Endothelial cell of umbilical vein (primary cell): ENCODE measurements at regions not wholly inside any gene's neighbourhood (a gene's known extent, or its start where the extent isn't known, plus 50 kb on each side); places are given as distances from the start of the nearest gene placed in this dataset.

Experiments used
- BruUV-seq: library from RNA; stranded (reverse); fragments of 400-500 nt; replicated peaks from 2 replicates; lab custom pipeline; 2021; lab: Mats Ljungman, UMichigan
- CTCF ChIA-PET: fragments of 300-600, 350-600 bp; sonication (Branson Sonifier 250); formaldehyde crosslinking; loops from one replicate; lab custom pipeline; 2021; ENCODE audit warnings: antibody characterized with exemption, inconsistent platforms; lab: Charles Lee
- POLR2A ChIA-PET: fragments of 300-600, 350-600 bp; sonication (Branson Sonifier 250); formaldehyde crosslinking; loops from one replicate; lab custom pipeline; 2021; ENCODE audit warnings: antibody characterized with exemption, inconsistent platforms; lab: Charles Lee
- DNase-seq: peaks from one replicate; pipeline ENCODE4 v3.0.0-alpha.2; 2011; ENCODE audit warnings: low read depth, low spot score
- FAIRE-seq: peaks from 2 replicates; lab custom pipeline; 2011; peaks lifted over from hg19 to GRCh38; lab: Jason Lieb, UNC
- H2AFZ ChIP-seq: 2 replicates; pipeline ENCODE4 v1.6.0; 2012; ENCODE audit warnings: low read depth, low read length, control low read depth, inconsistent platforms
- H3K27ac ChIP-seq: 2 replicates; pipeline ENCODE4 v1.5.1; 2011; ENCODE audit warnings: low read depth, mild to moderate bottlenecking, control low read depth, low read length, moderate library complexity; ENCODE audit not compliant: insufficient read depth
- H3K27me3 ChIP-seq, 2 experiments: 2 replicates each; pipeline versions ENCODE4 v1.6.0 to v1.6.1; 2011; ENCODE audit warnings: low read length in 2 of 2, mixed read lengths in 1 of 2; ENCODE audit not compliant: control insufficient read depth in 2 of 2, insufficient read depth in 2 of 2
- H3K36me3 ChIP-seq, 2 experiments: 2 replicates in 1 of 2; 3 replicates in 1 of 2; pipeline ENCODE4 v1.5.1; 2011; ENCODE audit warnings: low read length in 2 of 2, mild to moderate bottlenecking in 1 of 2, moderate library complexity in 1 of 2; ENCODE audit not compliant: control insufficient read depth in 2 of 2, insufficient read depth in 2 of 2; ENCODE audit errors: extremely low read depth in 1 of 2
- H3K4me1 ChIP-seq: 3 replicates; pipeline ENCODE4 v1.5.1; 2011; ENCODE audit warnings: mild to moderate bottlenecking, low read length; ENCODE audit not compliant: control insufficient read depth, insufficient read depth; ENCODE audit errors: extremely low read depth
- H3K4me2 ChIP-seq: 2 replicates; pipeline ENCODE4 v1.6.1; 2011; ENCODE audit warnings: low read length, control low read depth, mixed read lengths; ENCODE audit not compliant: insufficient read depth
- H3K4me3 ChIP-seq, 3 experiments: fragments of 200-600 bp in 1 of 3; sonication (generic), shearing (Covaris generic) in 1 of 3; replicated peaks in 1 of 3; 2 replicates each; pipeline ENCODE4 v1.5.1; 2011 to 2016; ENCODE audit warnings: control low read depth in 3 of 3, low read length in 3 of 3, mild to moderate bottlenecking in 2 of 3, inconsistent platforms in 1 of 3, low read depth in 1 of 3, moderate library complexity in 1 of 3; ENCODE audit not compliant: insufficient read depth in 1 of 3
- H3K79me2 ChIP-seq: 2 replicates; pipeline ENCODE4 v1.6.0; 2012; ENCODE audit warnings: low read length, inconsistent platforms; ENCODE audit not compliant: control insufficient read depth, insufficient read depth
- H3K9ac ChIP-seq: replicated peaks from 2 replicates; pipeline ENCODE3; 2011; ENCODE audit warnings: low read length, control low read depth; ENCODE audit not compliant: insufficient read depth; ENCODE audit errors: extremely low read depth
- H3K9me1 ChIP-seq: replicated peaks from 3 replicates; pipeline ENCODE4 v1.6.0; 2011; ENCODE audit warnings: mild to moderate bottlenecking, low read length; ENCODE audit not compliant: control insufficient read depth, insufficient read depth; ENCODE audit errors: extremely low read depth
- H3K9me3 ChIP-seq: replicated peaks from 2 replicates; pipeline ENCODE4 v1.5.1; 2012; ENCODE audit warnings: low read length, inconsistent platforms; ENCODE audit not compliant: control insufficient read depth, insufficient read depth
- H4K20me1 ChIP-seq: replicated peaks from 2 replicates; pipeline ENCODE3; 2011; ENCODE audit warnings: mild to moderate bottlenecking, low read length; ENCODE audit not compliant: control insufficient read depth, insufficient read depth; ENCODE audit errors: extremely low read depth
- CTCF ChIP-seq, 2 donors: IDR thresholded peaks; 1 replicate in 1 of 2; 2 replicates in 1 of 2; pipeline ENCODE4 v1.5.1; 2011; ENCODE audit warnings: low read length in 2 of 2, mild to moderate bottlenecking in 2 of 2, moderate library complexity in 2 of 2, control low read depth in 1 of 2, inconsistent platforms in 1 of 2, low read depth in 1 of 2; ENCODE audit not compliant: insufficient read depth in 1 of 2; ENCODE audit errors: extremely low read depth in 1 of 2
- EZH2 ChIP-seq: IDR thresholded peaks from 2 replicates; pipeline ENCODE4 v1.6.1; 2012; ENCODE audit warnings: borderline replicate concordance, low read depth, mild to moderate bottlenecking, moderate library complexity, low read length, inconsistent platforms; ENCODE audit not compliant: severe bottlenecking
- FOS ChIP-seq: IDR thresholded peaks from 2 replicates; pipeline ENCODE4 v1.6.1; 2011; ENCODE audit warnings: mild to moderate bottlenecking, low read length, moderate library complexity, borderline replicate concordance; ENCODE audit not compliant: insufficient read depth
- GATA2 ChIP-seq: IDR thresholded peaks from 2 replicates; pipeline ENCODE4 v1.7.0; 2011; ENCODE audit warnings: low read depth, mild to moderate bottlenecking, moderate library complexity, mixed read lengths, low read length; ENCODE audit not compliant: insufficient read length, insufficient read depth
- JUN ChIP-seq: IDR thresholded peaks from 2 replicates; pipeline ENCODE4 v1.6.1; 2011; ENCODE audit warnings: borderline replicate concordance, low read depth; ENCODE audit not compliant: insufficient read length, insufficient read depth
- MAX ChIP-seq: IDR thresholded peaks from 2 replicates; pipeline ENCODE4 v1.6.1; 2011; ENCODE audit not compliant: insufficient read depth, insufficient read length
- MYC ChIP-seq: IDR thresholded peaks from one replicate; pipeline ENCODE4 v1.6.1; 2011; ENCODE audit warnings: mild to moderate bottlenecking, low read depth, low read length
- POLR2A ChIP-seq: IDR thresholded peaks from 2 replicates; pipeline ENCODE4 v1.6.1; 2012; ENCODE audit warnings: low read depth, mild to moderate bottlenecking, control low read depth, low read length
- POLR2AphosphoS5 ChIP-seq: IDR thresholded peaks from 2 replicates; pipeline ENCODE4 v1.6.1; 2012; ENCODE audit warnings: low read depth, mild to moderate bottlenecking, control low read depth, low read length, moderate library complexity; ENCODE audit not compliant: insufficient read depth
- dilution Hi-C: fragments of 300-500 bp; cut with MboI; formaldehyde crosslinking; loops from one replicate; pipeline ENCODE4 v1.15.0; 2019; ENCODE audit warnings: low sequenced_read_pairs; ENCODE audit not compliant: extremely low pct_ligation_motif_present
- intact Hi-C: fragments of 100-400 bp; cut with micrococcal nuclease; formaldehyde crosslinking; loops from one replicate; pipeline ENCODE4 v1.10.0; 2022

- Histone ChIP-seq H3K9ac (no peak overlapping the region), H3K9me1 (no peaks in the 10 kb centered on the region), H4K20me1 (no peaks in the 10 kb centered on the region), H3K4me2 (peak overlapping the region; percentile 21), H3K27ac (no peak overlapping the region), H3K27me3 (no peaks in the 10 kb centered on the region), H3K4me3 (no peak overlapping the region), H3K36me3 (no peaks in the 10 kb centered on the region), H3K9me3 (no peaks in the 10 kb centered on the region), H3K4me1 (peaks cover 16% of the 10 kb centered on the region), H3K79me2 (no peaks in the 10 kb centered on the region), H2AFZ (peak overlapping the region; percentile 79)
- FAIRE-seq (no peak), DNase-seq (peak; percentile 66)
- intact Hi-C loops, result loop anchor here (5.0 kb wide), 1 partner anchor 73 kb away; the partner anchor contains the start of gene RAP1B
- POLR2A ChIA-PET, result interaction anchor here (0.6 kb wide), 1 partner anchor 29 kb away, joined by 5 read pairs; no protein-coding TSS in a partner anchor
- dilution Hi-C loops, result no loop called here
- CTCF ChIA-PET, result interaction anchor here (0.7 to 1.9 kb wide), 4 partner anchors 26 to 180 kb away, joined by 3 to 5 read pairs (median 4); no protein-coding TSS in a partner anchor
- no TSS peak for BruUV-seq
- TF ChIP-seq MAX, result no peak
- no peak for TF ChIP-seq FOS
- TF ChIP-seq EZH2, result no peak
- TF ChIP-seq POLR2AphosphoS5, result no peak
- no peak for TF ChIP-seq CTCF (IDR thresholded peaks at IDR 0.05; ENCODE audit: extremely low read depth in 1 of 2, insufficient read depth in 1 of 2, low read depth in 1 of 2, low read length in 2 of 2)
- no peak for TF ChIP-seq JUN
- TF ChIP-seq MYC, result no peak
- TF ChIP-seq POLR2A, result no peak
- TF ChIP-seq GATA2, result no peak
Measured at GRCh38 chr12:68538726-68539614, 71.7 kb upstream of the RAP1B start.
